GM10266 (cell line): ENCODE measurements at regions not wholly inside any gene's neighbourhood (a gene's known extent, or its start where the extent isn't known, plus 50 kb on each side); places are given as distances from the start of the nearest gene placed in this dataset.

Experiments
- DNase-seq: peaks from one replicate; pipeline ENCODE4 v3.0.0; 2012; ENCODE audit errors: extremely low spot score
- TF ChIP-seq, protein P1 (sequence below): IDR thresholded peaks from 2 replicates; pipeline ENCODE4 v1.5.1; 2012; ENCODE audit warnings: mild to moderate bottlenecking, low read depth; ENCODE audit not compliant: control insufficient read depth, insufficient read depth; ENCODE audit errors: missing control alignments

DNA sequence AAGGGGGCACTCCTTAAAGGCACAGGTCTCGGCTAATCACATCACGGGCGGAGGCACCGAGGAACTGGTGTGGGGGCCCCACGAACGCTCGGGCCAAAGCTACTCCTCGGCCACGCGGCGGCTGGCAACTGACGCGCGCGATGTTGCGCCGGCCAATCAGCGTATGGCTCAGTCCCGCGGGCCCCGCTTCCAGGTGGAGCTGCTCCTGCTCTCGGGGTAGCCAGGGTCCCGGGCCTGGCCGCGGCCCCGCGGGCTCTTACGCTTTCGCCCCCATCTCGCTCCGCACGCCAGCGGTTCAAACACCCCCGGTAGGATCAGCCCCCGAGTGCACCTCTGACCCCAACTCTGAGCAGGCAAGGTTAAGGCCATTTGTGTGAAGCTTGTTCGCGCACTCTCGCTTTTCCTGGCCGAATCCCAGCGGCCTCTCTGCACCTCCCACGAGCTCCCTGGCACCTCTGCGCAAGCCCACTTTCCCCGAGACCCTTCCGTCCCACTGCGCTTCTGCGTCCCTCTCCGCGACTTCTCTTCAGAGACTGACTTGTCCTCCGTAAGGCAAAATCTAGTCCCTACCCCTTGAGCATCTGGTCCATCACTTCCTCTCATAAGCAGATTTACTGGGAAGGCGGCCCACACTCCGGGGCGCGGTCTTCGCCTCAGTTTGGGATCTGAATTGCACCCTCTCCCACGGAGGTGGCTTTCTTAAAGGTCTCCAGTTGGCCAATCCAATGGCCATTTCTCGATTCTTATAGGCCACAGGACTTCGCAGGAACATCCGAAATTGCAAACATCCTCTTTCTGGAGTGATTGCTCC, 200.9 kb upstream of the TBX20 start:
- TF ChIP-seq, protein P1, sequence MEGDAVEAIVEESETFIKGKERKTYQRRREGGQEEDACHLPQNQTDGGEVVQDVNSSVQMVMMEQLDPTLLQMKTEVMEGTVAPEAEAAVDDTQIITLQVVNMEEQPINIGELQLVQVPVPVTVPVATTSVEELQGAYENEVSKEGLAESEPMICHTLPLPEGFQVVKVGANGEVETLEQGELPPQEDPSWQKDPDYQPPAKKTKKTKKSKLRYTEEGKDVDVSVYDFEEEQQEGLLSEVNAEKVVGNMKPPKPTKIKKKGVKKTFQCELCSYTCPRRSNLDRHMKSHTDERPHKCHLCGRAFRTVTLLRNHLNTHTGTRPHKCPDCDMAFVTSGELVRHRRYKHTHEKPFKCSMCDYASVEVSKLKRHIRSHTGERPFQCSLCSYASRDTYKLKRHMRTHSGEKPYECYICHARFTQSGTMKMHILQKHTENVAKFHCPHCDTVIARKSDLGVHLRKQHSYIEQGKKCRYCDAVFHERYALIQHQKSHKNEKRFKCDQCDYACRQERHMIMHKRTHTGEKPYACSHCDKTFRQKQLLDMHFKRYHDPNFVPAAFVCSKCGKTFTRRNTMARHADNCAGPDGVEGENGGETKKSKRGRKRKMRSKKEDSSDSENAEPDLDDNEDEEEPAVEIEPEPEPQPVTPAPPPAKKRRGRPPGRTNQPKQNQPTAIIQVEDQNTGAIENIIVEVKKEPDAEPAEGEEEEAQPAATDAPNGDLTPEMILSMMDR, result no peak
- DNase-seq, result no peak

DNA sequence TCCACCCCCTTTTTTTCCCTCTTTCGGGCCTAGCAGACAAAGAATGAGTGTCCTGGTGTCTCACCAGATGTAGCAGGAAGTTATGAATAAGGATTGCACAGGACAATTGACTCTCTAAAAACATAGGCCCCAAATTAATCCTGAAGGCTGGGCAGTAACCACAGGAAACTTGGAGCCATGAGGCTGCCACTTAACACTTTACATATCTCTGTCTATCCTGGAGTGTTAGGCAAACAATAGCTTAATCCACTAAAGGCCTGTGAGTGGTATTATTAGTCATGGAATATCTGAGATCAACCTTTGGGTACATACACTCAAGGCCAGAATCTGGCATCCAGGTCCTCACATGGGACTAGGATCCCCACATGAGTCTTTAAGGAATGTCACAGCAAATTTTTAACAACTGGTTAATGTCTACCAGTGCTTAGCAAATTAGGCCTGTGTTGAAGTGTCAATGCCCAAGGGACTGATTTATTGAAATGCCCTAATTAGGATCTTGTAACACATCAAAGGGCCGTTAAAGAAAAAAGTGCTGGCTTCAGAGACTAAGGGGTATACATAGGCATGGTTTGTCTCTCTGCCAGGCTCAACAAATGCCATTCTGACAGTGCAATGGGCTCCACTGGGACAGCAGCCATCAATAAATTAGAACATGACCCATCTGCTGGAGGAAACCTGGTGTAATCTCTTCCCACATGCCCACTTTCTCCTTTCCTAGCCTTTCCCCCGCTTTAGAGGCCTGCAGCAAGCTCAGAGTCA, 196.7 kb upstream of the TBX20 start:
- TF ChIP-seq, protein P1, result no peak
- no peak for DNase-seq

DNA sequence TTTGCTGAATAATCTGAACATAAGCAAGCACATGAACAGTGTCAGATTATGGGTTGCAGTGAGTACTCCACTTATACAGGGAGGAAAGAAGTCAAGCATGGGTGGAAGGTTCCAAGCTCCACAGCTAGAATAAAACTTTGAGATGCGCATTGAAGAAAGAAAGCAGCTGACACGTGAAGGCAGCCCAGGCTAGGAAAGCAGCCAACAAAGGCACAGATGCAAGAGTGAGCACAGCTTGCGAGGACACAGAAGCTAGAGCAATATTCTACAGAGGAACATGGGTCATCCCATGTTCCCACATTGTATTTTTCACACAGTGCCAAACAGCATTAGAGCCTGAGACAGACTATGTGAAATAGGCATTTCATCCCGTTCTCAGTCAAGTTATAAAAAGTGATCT, 194.6 kb upstream of the TBX20 start:
- DNase-seq, result no peak
- TF ChIP-seq, protein P1, result no peak

DNA sequence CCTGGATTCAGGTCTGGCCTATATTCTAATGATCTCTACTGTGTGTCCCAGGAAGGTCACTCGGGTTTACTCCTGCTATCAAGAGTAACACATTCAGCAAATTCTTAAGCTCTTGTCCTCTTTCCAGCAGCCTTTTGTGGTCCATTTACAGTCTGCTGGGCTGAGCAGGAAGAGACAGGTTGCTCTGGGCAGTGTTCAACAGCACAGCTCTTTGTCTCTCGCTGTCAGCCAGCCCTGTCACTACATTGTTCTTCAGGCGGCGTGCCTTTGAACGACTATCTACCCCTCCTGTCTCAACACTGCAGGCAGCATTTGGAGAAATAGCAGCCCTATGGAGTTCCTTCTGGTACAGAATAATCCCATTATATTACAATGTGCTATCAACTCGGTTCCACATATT, 192.2 kb upstream of the TBX20 start:
- no peak for DNase-seq
- TF ChIP-seq, protein P1, result no peak

DNA sequence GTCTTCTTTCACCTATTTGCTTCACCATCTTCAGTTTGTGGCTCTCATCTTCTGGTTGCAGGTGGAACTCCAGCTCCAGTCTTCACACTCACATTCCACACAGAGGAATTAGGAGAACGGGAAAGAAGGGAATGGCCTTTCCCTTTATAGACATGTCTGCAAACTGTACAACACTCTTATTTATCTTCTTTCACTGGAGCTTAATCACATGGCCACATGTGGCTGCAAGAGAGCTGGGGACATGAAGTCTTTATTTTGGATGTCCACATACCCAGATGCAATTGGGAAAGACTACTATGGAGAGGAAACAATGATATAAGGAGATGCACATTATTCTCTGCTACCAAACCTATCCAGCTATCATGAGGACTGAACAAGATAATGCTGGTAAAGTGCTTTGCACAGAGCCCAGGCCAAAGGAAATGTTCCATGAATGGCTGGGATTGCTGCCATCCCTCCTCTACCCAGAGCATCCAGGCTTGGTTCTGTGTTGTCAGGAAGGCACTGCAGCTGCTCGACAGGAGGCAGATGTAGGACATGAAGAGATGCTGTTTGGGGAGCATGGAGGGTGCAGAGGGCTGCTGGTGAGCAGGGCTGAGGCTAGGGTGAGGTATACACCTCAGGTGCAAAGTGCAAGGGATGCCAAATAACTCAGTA, 183.8 kb upstream of the TBX20 start:
- TF ChIP-seq, protein P1, result no peak
- DNase-seq, result no peak

DNA sequence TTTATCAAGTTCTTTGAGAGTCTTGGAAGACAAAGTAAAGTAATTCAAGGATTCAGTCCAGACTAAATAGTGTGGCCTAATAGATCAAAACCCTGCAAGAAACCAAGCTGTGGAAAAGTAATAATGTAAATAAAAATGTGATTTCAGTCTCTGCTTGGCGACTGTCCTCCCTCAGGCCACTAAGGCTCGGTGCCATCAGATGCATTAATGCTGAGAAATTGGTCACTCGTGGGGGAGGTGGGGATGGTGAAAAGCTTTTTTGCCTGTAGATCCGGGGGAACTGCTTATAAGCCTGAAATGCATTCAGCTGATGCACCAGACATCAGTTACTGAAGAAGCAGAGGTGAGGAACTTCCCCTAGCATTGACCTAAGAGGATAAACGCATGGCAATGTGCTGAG, 182.6 kb upstream of the TBX20 start:
- DNase-seq, result no peak
- TF ChIP-seq, protein P1, result no peak
